ENCODE measurements at regions not wholly inside any gene's neighbourhood (a gene's known extent, or its start where the extent isn't known, plus 50 kb on each side); places are given as distances from the start of the nearest gene placed in this dataset.

DNA sequence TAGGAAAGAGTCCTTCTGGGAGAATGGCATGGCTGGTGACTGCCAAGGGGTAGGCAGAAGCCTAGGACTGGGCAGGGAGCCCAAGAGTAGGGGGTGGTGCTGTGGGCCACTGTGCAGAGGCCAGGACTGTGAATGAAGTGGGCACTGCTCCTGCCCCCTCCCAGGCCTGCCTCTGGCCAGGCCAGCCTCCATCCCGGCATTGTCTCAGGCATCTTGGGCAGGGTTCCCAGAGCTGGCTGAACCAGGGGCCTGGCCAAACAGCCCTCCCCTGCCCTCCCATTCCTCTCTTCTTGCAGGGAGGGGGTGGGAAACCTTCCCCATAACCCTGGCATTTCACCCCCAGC lies 81.6 kb downstream of the MRPL14 start:
- no peak for TF ChIP-seq CTCF (IDR thresholded peaks at IDR 0.05)
- no peak for TF ChIP-seq POLR2A (IDR thresholded peaks at IDR 0.05)
- no peak for TF ChIP-seq POLR2AphosphoS5 (IDR thresholded peaks at IDR 0.05)

All from prostate gland (tissue), 2 donors.